ENCODE measurements at regions not wholly inside any gene's neighbourhood (a gene's known extent, or its start where the extent isn't known, plus 50 kb on each side); places are given as distances from the start of the nearest gene placed in this dataset.
A peak's percentile ranks its signal among the peaks of the same experiment; 100 is the strongest.

GRCh38 chr6:85828973-85829372, 186.3 kb upstream of the SYNCRIP start:
- TF ChIP-seq CTCF (IDR thresholded peaks at IDR 0.05), result no peak
- TF ChIP-seq ZFX (IDR thresholded peaks at IDR 0.05; ENCODE audit: borderline replicate concordance), result no peak
- no peak overlapping the region for H3K27ac ChIP-seq

GRCh38 chr6:85826997-85827396, 184.3 kb upstream of the SYNCRIP start:
- TF ChIP-seq ZFX (IDR thresholded peaks at IDR 0.05; ENCODE audit: borderline replicate concordance) (no peak), CTCF (IDR thresholded peaks at IDR 0.05) (no peak)

DNA sequence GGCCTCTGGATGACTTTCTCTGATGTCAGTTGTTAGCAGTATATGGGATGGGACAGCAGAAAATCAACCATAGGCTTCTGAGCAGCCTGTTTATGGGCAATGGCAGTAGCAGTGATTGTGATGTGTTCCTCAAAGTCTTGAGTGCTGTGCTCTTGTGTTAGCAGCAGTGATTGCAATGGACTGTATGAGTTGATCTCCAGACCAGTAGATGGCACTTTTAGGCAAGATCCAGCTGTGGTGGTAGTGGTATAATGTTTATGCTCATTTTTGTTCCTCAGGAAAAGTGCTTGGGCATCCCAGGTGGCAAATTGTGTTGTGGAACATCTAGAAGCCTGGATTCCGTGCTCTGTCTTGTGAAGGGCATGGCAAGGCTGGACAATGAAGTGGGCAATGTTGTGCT, 181.6 kb upstream of the SYNCRIP start:
- H3K27ac ChIP-seq, result no peak overlapping the region
- TF ChIP-seq ZFX (IDR thresholded peaks at IDR 0.05; ENCODE audit: borderline replicate concordance) (no peak), CTCF (IDR thresholded peaks at IDR 0.05) (0 out of 2 replicates have a peak, but pooled peaks have one; percentile 10)

More at GRCh38 chr6:85826997-85827396, 184.3 kb upstream of the SYNCRIP start:
- no peak overlapping the region for H3K27ac ChIP-seq

- TF ChIP-seq ZFX (IDR thresholded peaks at IDR 0.05; ENCODE audit: borderline replicate concordance) (no peak), CTCF (IDR thresholded peaks at IDR 0.05) (no peak)
- H3K27ac ChIP-seq, result no peak overlapping the region
These were observed 167.9 kb upstream of the SYNCRIP start for GRCh38 chr6:85810558-85810957.

- H3K27ac ChIP-seq, result no peak overlapping the region
- no peak for TF ChIP-seq CTCF (IDR thresholded peaks at IDR 0.05)
- TF ChIP-seq ZFX (IDR thresholded peaks at IDR 0.05; ENCODE audit: borderline replicate concordance), result no peak
These were observed 161.0 kb upstream of the SYNCRIP start for GRCh38 chr6:85803721-85804120.

DNA sequence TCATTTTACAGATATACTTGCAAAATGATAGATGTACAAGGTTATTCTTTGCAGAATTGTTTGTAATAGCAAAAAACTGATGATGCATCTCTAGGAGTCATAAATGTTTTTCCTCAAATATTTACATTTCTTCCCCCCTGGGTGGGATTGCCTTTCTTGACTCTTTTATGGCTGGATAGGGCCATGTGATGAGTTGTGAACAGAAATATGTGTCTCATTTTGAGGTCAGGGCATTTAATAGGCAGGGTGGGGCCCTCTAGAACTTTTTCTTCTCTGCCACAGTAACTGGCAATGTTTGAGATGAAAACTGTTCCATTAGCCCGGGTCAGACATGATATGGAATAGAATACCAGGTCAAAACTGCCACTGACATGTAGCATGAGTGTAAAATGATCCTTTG, 159.5 kb upstream of the SYNCRIP start:
- TF ChIP-seq CTCF (IDR thresholded peaks at IDR 0.05), result no peak
- H3K27ac ChIP-seq, result no peak overlapping the region

- no peak for TF ChIP-seq CTCF (IDR thresholded peaks at IDR 0.05)
- TF ChIP-seq ZFX (IDR thresholded peaks at IDR 0.05; ENCODE audit: borderline replicate concordance), result no peak
- no peak overlapping the region for H3K27ac ChIP-seq
These were observed 156.4 kb upstream of the SYNCRIP start for GRCh38 chr6:85798931-85799652.

Data from 22Rv1 (cell line).